ENCODE measurements at regions not wholly inside any gene's neighbourhood (a gene's known extent, or its start where the extent isn't known, plus 50 kb on each side); places are given as distances from the start of the nearest gene placed in this dataset.

GRCh38 chr5:15363601-15364000, 136.4 kb upstream of the FBXL7 start:
- TF ChIP-seq, protein P1, sequence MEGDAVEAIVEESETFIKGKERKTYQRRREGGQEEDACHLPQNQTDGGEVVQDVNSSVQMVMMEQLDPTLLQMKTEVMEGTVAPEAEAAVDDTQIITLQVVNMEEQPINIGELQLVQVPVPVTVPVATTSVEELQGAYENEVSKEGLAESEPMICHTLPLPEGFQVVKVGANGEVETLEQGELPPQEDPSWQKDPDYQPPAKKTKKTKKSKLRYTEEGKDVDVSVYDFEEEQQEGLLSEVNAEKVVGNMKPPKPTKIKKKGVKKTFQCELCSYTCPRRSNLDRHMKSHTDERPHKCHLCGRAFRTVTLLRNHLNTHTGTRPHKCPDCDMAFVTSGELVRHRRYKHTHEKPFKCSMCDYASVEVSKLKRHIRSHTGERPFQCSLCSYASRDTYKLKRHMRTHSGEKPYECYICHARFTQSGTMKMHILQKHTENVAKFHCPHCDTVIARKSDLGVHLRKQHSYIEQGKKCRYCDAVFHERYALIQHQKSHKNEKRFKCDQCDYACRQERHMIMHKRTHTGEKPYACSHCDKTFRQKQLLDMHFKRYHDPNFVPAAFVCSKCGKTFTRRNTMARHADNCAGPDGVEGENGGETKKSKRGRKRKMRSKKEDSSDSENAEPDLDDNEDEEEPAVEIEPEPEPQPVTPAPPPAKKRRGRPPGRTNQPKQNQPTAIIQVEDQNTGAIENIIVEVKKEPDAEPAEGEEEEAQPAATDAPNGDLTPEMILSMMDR (IDR thresholded peaks at IDR 0.05; ENCODE audit: low read length): no peak
- TF ChIP-seq EZH2phosphoT487 (IDR thresholded peaks at IDR 0.05; ENCODE audit: low read length) (no peak), EZH2 (optimal IDR thresholded peaks at IDR 0.05; ENCODE audit: low read depth, low read length) (no peak)

Data from MM.1S (cell line).